H1 (cell line): ENCODE measurements at regions not wholly inside any gene's neighbourhood (a gene's known extent, or its start where the extent isn't known, plus 50 kb on each side); places are given as distances from the start of the nearest gene placed in this dataset.

Experiments used
- CTCF ChIA-PET: fragments of 300-600 bp; sonication (Branson Sonifier 250); formaldehyde crosslinking; loops from one replicate; lab custom pipeline; 2021; ENCODE audit not compliant: partially characterized antibody; lab: Charles Lee
- POLR2A ChIA-PET: fragments of 300-600 bp; sonication (Branson Sonifier 250); formaldehyde crosslinking; loops from one replicate; lab custom pipeline; 2021; ENCODE audit warnings: inconsistent platforms; ENCODE audit not compliant: partially characterized antibody; lab: Charles Lee
- DNase-seq, 2 experiments: peaks; one replicate each; pipeline versions ENCODE4 v3.0.0 to v3.0.0-alpha.2; 2010 to 2022; ENCODE audit warnings: low spot score in 2 of 2, low read depth in 1 of 2, mixed read lengths in 1 of 2
- FAIRE-seq: peaks from 2 replicates; lab custom pipeline; 2011; peaks lifted over from hg19 to GRCh38; lab: Jason Lieb, UNC
- H2AFZ ChIP-seq: 2 replicates; pipeline ENCODE4 v1.8.1; 2012; ENCODE audit warnings: low read length, inconsistent platforms
- H2AK5ac ChIP-seq: 2 replicates; pipeline ENCODE4 v1.6.1; 2013; ENCODE audit warnings: low read depth, low read length
- H2BK120ac ChIP-seq: replicated peaks from 2 replicates; pipeline ENCODE3; 2013; ENCODE audit warnings: low read depth, low read length, inconsistent platforms
- H2BK12ac ChIP-seq: 2 replicates; pipeline ENCODE4 v1.6.1; 2013; ENCODE audit warnings: low read depth, low read length
- H2BK15ac ChIP-seq: 2 replicates; pipeline ENCODE4 v1.6.1; 2013; ENCODE audit warnings: low read length
- H2BK20ac ChIP-seq: 2 replicates; pipeline ENCODE4 v1.6.1; 2013; ENCODE audit warnings: low read length
- H2BK5ac ChIP-seq: 2 replicates; pipeline ENCODE4 v1.6.1; 2013; ENCODE audit warnings: low read depth, low read length
- H3K14ac ChIP-seq: 2 replicates; pipeline ENCODE4 v1.6.1; 2013; ENCODE audit warnings: inconsistent platforms; ENCODE audit not compliant: insufficient read length
- H3K18ac ChIP-seq: 2 replicates; pipeline ENCODE4 v1.6.1; 2013; ENCODE audit warnings: low read length; ENCODE audit errors: extremely low read depth
- H3K23ac ChIP-seq: 2 replicates; pipeline ENCODE4 v1.6.1; 2013; ENCODE audit warnings: inconsistent platforms; ENCODE audit not compliant: insufficient read length
- H3K23me2 ChIP-seq: 2 replicates; pipeline ENCODE4 v1.6.1; 2013; ENCODE audit warnings: low read depth, low read length
- H3K27ac ChIP-seq: 2 replicates; pipeline ENCODE4 v1.6.1; 2011; ENCODE audit warnings: low read depth, low read length, inconsistent platforms
- H3K27me3 ChIP-seq, 4 experiments: replicated peaks in 1 of 4; 1 replicate in 1 of 4; 2 replicates in 3 of 4; pipeline versions ENCODE4 v1.6.1 to v1.8.1; 2011 to 2013; ENCODE audit warnings: low read length in 3 of 4, mild to moderate bottlenecking in 3 of 4, inconsistent platforms in 2 of 4, mixed read lengths in 2 of 4, moderate library complexity in 1 of 4; ENCODE audit not compliant: control insufficient read depth in 3 of 4, insufficient read depth in 3 of 4; ENCODE audit errors: extremely low read depth in 1 of 4
- H3K36me3 ChIP-seq, 4 experiments: 2 replicates each; pipeline versions ENCODE4 v1.6.1 to v1.8.1; 2011 to 2013; ENCODE audit warnings: mild to moderate bottlenecking in 4 of 4, low read length in 3 of 4, moderate library complexity in 2 of 4, control low read depth in 1 of 4, inconsistent platforms in 1 of 4; ENCODE audit not compliant: insufficient read depth in 4 of 4, control insufficient read depth in 2 of 4
- H3K4ac ChIP-seq: replicated peaks from 2 replicates; pipeline ENCODE3; 2013; ENCODE audit warnings: low read length, low read depth, mixed read lengths, inconsistent platforms; ENCODE audit not compliant: insufficient read length
- H3K4me1 ChIP-seq, 4 experiments: replicated peaks in 1 of 4; 1 replicate in 1 of 4; 2 replicates in 3 of 4; pipeline versions ENCODE4 v1.6.1 to v1.8.1; 2011 to 2013; ENCODE audit warnings: low read length in 3 of 4, inconsistent platforms in 2 of 4, mixed read lengths in 1 of 4; ENCODE audit not compliant: insufficient read depth in 4 of 4, control insufficient read depth in 3 of 4
- H3K4me2 ChIP-seq, 2 experiments: 2 replicates each; pipeline versions ENCODE4 v1.6.1 to v1.8.1; 2011 to 2013; ENCODE audit warnings: low read depth in 2 of 2, low read length in 2 of 2, control low read depth in 1 of 2, inconsistent platforms in 1 of 2, mild to moderate bottlenecking in 1 of 2; ENCODE audit not compliant: insufficient read depth in 1 of 2
- H3K4me3 ChIP-seq, 4 experiments: fragments of 200-600, 300-600 bp in 1 of 4; sonication (generic), shearing (Covaris generic), sonication (Bioruptor Twin) in 1 of 4; 2 replicates each; pipeline versions ENCODE4 v1.5.1 to v1.8.1; 2011 to 2016; ENCODE audit warnings: low read length in 4 of 4, low read depth in 3 of 4, control low read depth in 2 of 4, inconsistent platforms in 2 of 4, mild to moderate bottlenecking in 2 of 4, mixed read lengths in 1 of 4, moderate library complexity in 1 of 4; ENCODE audit not compliant: insufficient read depth in 2 of 4; ENCODE audit errors: extremely low read depth in 1 of 4
- H3K56ac ChIP-seq: replicated peaks from 2 replicates; pipeline ENCODE3; 2013; ENCODE audit warnings: low read depth, mild to moderate bottlenecking, mixed read lengths, low read length, inconsistent platforms; ENCODE audit not compliant: insufficient read length
- H3K79me1 ChIP-seq: 2 replicates; pipeline ENCODE4 v1.6.1; 2013; ENCODE audit warnings: low read depth, low read length, control low read depth
- H3K79me2 ChIP-seq, 2 experiments: 2 replicates each; pipeline versions ENCODE4 v1.6.1 to v1.8.1; 2012 to 2013; ENCODE audit warnings: low read length in 2 of 2, mild to moderate bottlenecking in 2 of 2, inconsistent platforms in 1 of 2; ENCODE audit not compliant: insufficient read depth in 2 of 2, control insufficient read depth in 1 of 2
- H3K9ac ChIP-seq, 4 experiments: replicated peaks in 1 of 4; 1 replicate in 1 of 4; 2 replicates in 3 of 4; pipeline versions ENCODE4 v1.6.1 to v1.8.1; 2011 to 2013; ENCODE audit warnings: low read depth in 3 of 4, low read length in 3 of 4, control low read depth in 2 of 4, mild to moderate bottlenecking in 2 of 4, moderate library complexity in 2 of 4, inconsistent platforms in 1 of 4; ENCODE audit errors: extremely low read depth in 1 of 4
- H3K9me3 ChIP-seq, 2 experiments: 2 replicates each; pipeline versions ENCODE4 v1.6.1 to v1.8.1; 2012 to 2013; ENCODE audit warnings: mild to moderate bottlenecking in 2 of 2, moderate library complexity in 2 of 2, control low read depth in 1 of 2, inconsistent platforms in 1 of 2, low read depth in 1 of 2, low read length in 1 of 2, mixed read lengths in 1 of 2; ENCODE audit not compliant: insufficient read depth in 2 of 2
- H4K20me1 ChIP-seq, 2 experiments: replicated peaks in 1 of 2; 2 replicates each; pipeline versions ENCODE3 to v1.8.1; 2011 to 2013; ENCODE audit warnings: inconsistent platforms in 2 of 2, low read length in 2 of 2, mild to moderate bottlenecking in 1 of 2; ENCODE audit not compliant: insufficient read depth in 2 of 2, control insufficient read depth in 1 of 2
- H4K5ac ChIP-seq: 2 replicates; pipeline ENCODE4 v1.6.1; 2013; ENCODE audit warnings: low read length, low read depth, mixed read lengths, inconsistent platforms; ENCODE audit not compliant: insufficient read length
- H4K8ac ChIP-seq: 2 replicates; pipeline ENCODE4 v1.8.0; 2013; ENCODE audit warnings: mild to moderate bottlenecking, moderate library complexity, low read length, inconsistent platforms; ENCODE audit not compliant: insufficient read depth; ENCODE audit errors: extremely low read depth
- H4K91ac ChIP-seq: replicated peaks from 2 replicates; pipeline ENCODE3; 2013; ENCODE audit warnings: low read length, mixed read lengths, inconsistent platforms; ENCODE audit not compliant: insufficient read length
- CEBPB ChIP-seq: IDR thresholded peaks from 2 replicates; pipeline ENCODE4 v1.6.1; 2012; ENCODE audit warnings: low read depth, low read length
- CHD1 ChIP-seq: IDR thresholded peaks from 2 replicates; pipeline ENCODE4 v1.6.1; 2012; ENCODE audit warnings: low read depth, low read length, improper control_type of control experiment
- CTBP2 ChIP-seq: IDR thresholded peaks from 2 replicates; pipeline ENCODE4 v1.7.0; 2011; ENCODE audit warnings: borderline replicate concordance, mild to moderate bottlenecking, moderate library complexity, mixed read lengths, low read length; ENCODE audit not compliant: insufficient read depth, insufficient read length
- CTCF ChIP-seq, 3 experiments: IDR thresholded peaks; 1 replicate in 2 of 3; 2 replicates in 1 of 3; pipeline versions ENCODE4 v1.5.1 to v1.6.1; 2011; ENCODE audit warnings: low read length in 3 of 3, mild to moderate bottlenecking in 3 of 3, inconsistent platforms in 2 of 3, low read depth in 1 of 3, moderate library complexity in 1 of 3; ENCODE audit not compliant: insufficient read depth in 1 of 3; ENCODE audit errors: control extremely low read depth in 1 of 3
- EZH2 ChIP-seq: fragments of 200-600 bp; sonication (generic); IDR thresholded peaks from 2 replicates; pipeline ENCODE4 v1.7.1; 2012; ENCODE audit warnings: low read depth, mild to moderate bottlenecking, moderate library complexity, low read length, inconsistent platforms; ENCODE audit not compliant: severe bottlenecking
- HDAC6 ChIP-seq: IDR thresholded peaks from one replicate; pipeline ENCODE4 v1.7.1; 2012; ENCODE audit warnings: low read depth, mild to moderate bottlenecking, inconsistent platforms, low read length, moderate library complexity
- KDM5A ChIP-seq: fragments of 200-600 bp; IDR thresholded peaks from 2 replicates; pipeline ENCODE4 v1.7.1; 2012; ENCODE audit warnings: mild to moderate bottlenecking, low read length, inconsistent platforms, mixed read lengths
- POU5F1 ChIP-seq: IDR thresholded peaks from 2 replicates; pipeline ENCODE4 v1.6.1; 2011; ENCODE audit warnings: low read depth, mild to moderate bottlenecking, low read length, moderate library complexity
- RAD21 ChIP-seq, 2 experiments: IDR thresholded peaks in 1 of 2; conservative IDR thresholded peaks in 1 of 2; 2 replicates each; pipeline ENCODE4 v1.6.1; 2011; ENCODE audit warnings: low read depth in 2 of 2, low read length in 2 of 2, improper control_type of control experiment in 1 of 2, inconsistent platforms in 1 of 2, mild to moderate bottlenecking in 1 of 2, moderate library complexity in 1 of 2
- SAP30 ChIP-seq: fragments of 300-600 bp; sonication (generic); IDR thresholded peaks from 2 replicates; pipeline ENCODE4 v1.7.1; 2012; ENCODE audit warnings: low read length, moderate library complexity, mild to moderate bottlenecking, inconsistent platforms; ENCODE audit not compliant: insufficient read depth, insufficient replicate concordance
- TBP ChIP-seq: IDR thresholded peaks from 2 replicates; pipeline ENCODE4 v1.6.1; 2011; ENCODE audit warnings: low read depth, low read length, improper control_type of control experiment
- ZNF274 ChIP-seq: IDR thresholded peaks from 2 replicates; pipeline ENCODE4 v1.7.0; 2012; ENCODE audit warnings: low read length, borderline replicate concordance; ENCODE audit errors: extremely low read depth
- WGBS, 2 experiments: shearing (Covaris generic) in 1 of 2; methylation state at CpG; one replicate each; pipeline versions ENCODE4 v1.1.6 to v1.1.7; 2013 to 2015; ENCODE audit warnings: low lambda C conversion rate in 2 of 2, mixed read lengths in 2 of 2, inconsistent platforms in 1 of 2, low coverage in 1 of 2, missing lambda C conversion rate in 1 of 2; ENCODE audit not compliant: insufficient replicate concordance in 2 of 2, insufficient coverage in 1 of 2, insufficient read length in 1 of 2; ENCODE audit errors: extremely low coverage in 1 of 2, missing lambda C conversion rate in 1 of 2; 5-methylcytosine and 5-hydroxymethylcytosine counted together

- no peak overlapping the region for H2AFZ ChIP-seq
- no peak overlapping the region for H2BK20ac ChIP-seq
- H4K5ac ChIP-seq: no peak overlapping the region
- H2BK120ac ChIP-seq: no peak overlapping the region
- no peaks in the 10 kb centered on the region for H3K79me1 ChIP-seq
- no peak overlapping the region for H4K91ac ChIP-seq
- no peak overlapping the region for H3K14ac ChIP-seq
- no peak overlapping the region for H3K56ac ChIP-seq
- DNase-seq (no peak), FAIRE-seq (no peak)
- H2BK5ac ChIP-seq: no peak overlapping the region
- no peaks in the 10 kb centered on the region for H3K36me3 ChIP-seq
- H3K23ac ChIP-seq: no peak overlapping the region
- no peak overlapping the region for H4K8ac ChIP-seq
- H3K4me3 ChIP-seq: no peak overlapping the region
- no peak overlapping the region for H2BK12ac ChIP-seq
- no peak overlapping the region for H2BK15ac ChIP-seq
- ChIA-PET POLR2A (interaction anchor here (0.7 kb wide), 1 partner anchor 687 kb away, joined by 3 read pairs; no protein-coding TSS in a partner anchor), CTCF (no interaction called here)
- no peak overlapping the region for H3K18ac ChIP-seq
- no peak overlapping the region for H3K9ac ChIP-seq
- H3K4me1 ChIP-seq: no peaks in the 10 kb centered on the region
- H3K79me2 ChIP-seq: no peaks in the 10 kb centered on the region
- no peaks in the 10 kb centered on the region for H3K23me2 ChIP-seq
- H3K27me3 ChIP-seq: no peaks in the 10 kb centered on the region
- 94% methylated on average over 2 of the region's 2 CpGs; no CpG with 5 or more reads in 1 of the 2 experiments for WGBS, 2 experiments
- no peak overlapping the region for H3K4me2 ChIP-seq
- no peak overlapping the region for H2AK5ac ChIP-seq
- no peaks in the 10 kb centered on the region for H4K20me1 ChIP-seq
- H3K27ac ChIP-seq: no peak overlapping the region
- H3K4ac ChIP-seq: no peak overlapping the region
- peaks cover 4 to 6% of the 10 kb centered on the region in 2 experiments; a peak in 1 of 4 replicates for H3K9me3 ChIP-seq
- TF ChIP-seq RAD21 (IDR thresholded peaks at IDR 0.05 in 1 of 2, conservative IDR thresholded peaks at IDR 0.05 in 1 of 2; ENCODE audit: low read depth in 2 of 2, low read length in 2 of 2) (no peak), TBP (no peak), EZH2 (no peak), CEBPB (no peak), CTCF (IDR thresholded peaks at IDR 0.05; ENCODE audit: control extremely low read depth in 1 of 3, insufficient read depth in 1 of 3, low read depth in 1 of 3, low read length in 3 of 3) (no peak), CTBP2 (no peak), HDAC6 (no peak), ZNF274 (no peak), KDM5A (no peak), POU5F1 (no peak), CHD1 (no peak), SAP30 (no peak)
These were observed 185.8 kb upstream of the PHYHIPL start for GRCh38 chr10:58990693-58991092.
